IMR-90 (cell line): ENCODE measurements at regions not wholly inside any gene's neighbourhood (a gene's known extent, or its start where the extent isn't known, plus 50 kb on each side); places are given as distances from the start of the nearest gene placed in this dataset.

ENCODE experiments used
- ATAC-seq: fragments of 200-7000 bp; cut with Tn5 transposase; 2 replicates; pipeline ENCODE4 v1.9.1; 2020; ENCODE audit warnings: low read depth, mild to moderate bottlenecking, moderate library complexity
- BruUV-seq: library from RNA; stranded (reverse); fragments of 400-500 nt; replicated peaks from 2 replicates; lab custom pipeline; 2021; lab: Mats Ljungman, UMichigan
- CTCF ChIA-PET: fragments of 300-600 bp; formaldehyde crosslinking; extraction: SDS; loops from one replicate; lab custom pipeline; 2021; ENCODE audit warnings: antibody characterized with exemption; lab: Yijun Ruan, JAX
- POLR2A ChIA-PET: fragments of 300-600 bp; sonication (Branson Sonifier 250); formaldehyde crosslinking; loops from one replicate; lab custom pipeline; 2022; ENCODE audit warnings: antibody characterized with exemption; ENCODE audit not compliant: unreplicated experiment; lab: Charles Lee
- DNase-seq: peaks from one replicate; pipeline ENCODE4 v3.0.0; 2013
- H2AFZ ChIP-seq: replicated peaks from 2 replicates; pipeline ENCODE3; 2013; ENCODE audit warnings: low read length, mild to moderate bottlenecking; ENCODE audit not compliant: poor library complexity
- H2AK5ac ChIP-seq: 2 replicates; pipeline ENCODE4 v1.6.1; 2013; ENCODE audit warnings: low read depth, low read length, inconsistent platforms
- H2AK9ac ChIP-seq: replicated peaks from 2 replicates; pipeline ENCODE3; 2013; ENCODE audit warnings: mild to moderate bottlenecking, low read depth, low read length, moderate library complexity; ENCODE audit not compliant: poor library complexity
- H2BK120ac ChIP-seq: 2 replicates; pipeline ENCODE4 v1.6.1; 2013; ENCODE audit warnings: low read depth, low read length, inconsistent platforms
- H2BK15ac ChIP-seq: 3 replicates; pipeline ENCODE4 v1.6.1; 2013; ENCODE audit warnings: low read depth, low read length, inconsistent platforms
- H2BK20ac ChIP-seq: 2 replicates; pipeline ENCODE4 v1.6.1; 2013; ENCODE audit warnings: low read depth, mild to moderate bottlenecking, inconsistent platforms, low read length, moderate library complexity
- H2BK5ac ChIP-seq: 2 replicates; pipeline ENCODE4 v1.6.1; 2013; ENCODE audit warnings: mild to moderate bottlenecking, low read depth, low read length, inconsistent platforms; ENCODE audit not compliant: poor library complexity, severe bottlenecking
- H3K14ac ChIP-seq: replicated peaks from 2 replicates; pipeline ENCODE4 v1.6.1; 2013; ENCODE audit warnings: low read depth, low read length, inconsistent platforms
- H3K18ac ChIP-seq: 2 replicates; pipeline ENCODE4 v1.6.1; 2013; ENCODE audit warnings: low read depth, low read length, control low read depth
- H3K23ac ChIP-seq: 2 replicates; pipeline ENCODE4 v1.6.1; 2013; ENCODE audit warnings: low read depth, low read length, inconsistent platforms
- H3K27ac ChIP-seq: 2 replicates; pipeline ENCODE4 v1.5.1; 2013; ENCODE audit warnings: mild to moderate bottlenecking, control low read depth, low read length; ENCODE audit not compliant: insufficient read depth
- H3K27me3 ChIP-seq: 2 replicates; pipeline ENCODE4 v1.6.1; 2013; ENCODE audit warnings: low read length; ENCODE audit not compliant: control insufficient read depth, insufficient read depth
- H3K36me3 ChIP-seq: 2 replicates; pipeline ENCODE4 v1.6.1; 2013; ENCODE audit warnings: low read length, mixed read lengths; ENCODE audit not compliant: control insufficient read depth, insufficient read depth
- H3K4ac ChIP-seq: 2 replicates; pipeline ENCODE4 v1.6.1; 2013; ENCODE audit warnings: low read depth, low read length, inconsistent platforms
- H3K4me1 ChIP-seq: 2 replicates; pipeline ENCODE4 v1.6.1; 2013; ENCODE audit warnings: low read length, mixed read lengths; ENCODE audit not compliant: control insufficient read depth, insufficient read depth
- H3K4me2 ChIP-seq: 2 replicates; pipeline ENCODE4 v1.6.1; 2013; ENCODE audit warnings: low read depth, mild to moderate bottlenecking, control low read depth, low read length, moderate library complexity
- H3K4me3 ChIP-seq: 2 replicates; pipeline ENCODE4 v1.5.1; 2013; ENCODE audit warnings: low read depth, mild to moderate bottlenecking, control low read depth, low read length, moderate library complexity; ENCODE audit not compliant: insufficient read depth
- H3K56ac ChIP-seq: 2 replicates; pipeline ENCODE4 v1.6.1; 2013; ENCODE audit warnings: low read length, inconsistent platforms; ENCODE audit not compliant: insufficient read depth; ENCODE audit errors: extremely low read depth
- H3K79me1 ChIP-seq, 2 experiments: 2 replicates each; pipeline ENCODE4 v1.6.1; 2013; ENCODE audit warnings: low read length in 2 of 2, inconsistent platforms in 1 of 2, low read depth in 1 of 2
- H3K9ac ChIP-seq: 2 replicates; pipeline ENCODE4 v1.6.1; 2013; ENCODE audit warnings: low read depth, low read length, control low read depth
- H3K9me1 ChIP-seq: 2 replicates; pipeline ENCODE4 v1.6.1; 2013; ENCODE audit warnings: low read length, inconsistent platforms; ENCODE audit not compliant: insufficient read depth
- H3K9me3 ChIP-seq: 2 replicates; pipeline ENCODE4 v1.6.1; 2013; ENCODE audit warnings: low read length; ENCODE audit not compliant: control insufficient read depth, insufficient read depth
- H4K20me1 ChIP-seq: 2 replicates; pipeline ENCODE4 v1.6.1; 2013; ENCODE audit warnings: low read length, inconsistent platforms; ENCODE audit not compliant: insufficient read depth
- H4K5ac ChIP-seq: 2 replicates; pipeline ENCODE4 v1.6.1; 2013; ENCODE audit warnings: mild to moderate bottlenecking, low read depth, low read length, control low read depth
- H4K8ac ChIP-seq, 2 experiments: 2 replicates each; pipeline ENCODE4 v1.6.1; 2013; ENCODE audit warnings: low read depth in 2 of 2, low read length in 2 of 2, control low read depth in 1 of 2, inconsistent platforms in 1 of 2
- H4K91ac ChIP-seq: 2 replicates; pipeline ENCODE4 v1.6.1; 2013; ENCODE audit warnings: low read depth, low read length, inconsistent platforms; ENCODE audit not compliant: insufficient read depth
- CTCF ChIP-seq: conservative IDR thresholded peaks from 2 replicates; pipeline ENCODE4 v1.5.1; 2012; ENCODE audit warnings: mild to moderate bottlenecking, low read depth, low read length, improper control_type of control experiment
- MXI1 ChIP-seq: IDR thresholded peaks from 2 replicates; pipeline ENCODE4 v1.6.1; 2012; ENCODE audit warnings: low read depth, mild to moderate bottlenecking, low read length, moderate library complexity, borderline replicate concordance
- WGBS, 2 experiments: methylation state at CpG; one replicate each; pipeline versions ENCODE4 v1.1.5 to v1.1.7; 2013; ENCODE audit warnings: missing lambda C conversion rate in 2 of 2; ENCODE audit not compliant: insufficient read length in 1 of 2; ENCODE audit errors: extremely low coverage in 2 of 2; 5-methylcytosine and 5-hydroxymethylcytosine counted together
- dilution Hi-C: fragments of 300-500 bp; cut with HindIII; formaldehyde crosslinking; loops from one replicate; pipeline ENCODE4 v1.14.3; 2018; ENCODE audit warnings: low sequenced_read_pairs; ENCODE audit not compliant: unreplicated experiment
- in situ Hi-C: fragments of 300-500 bp; cut with MboI; formaldehyde crosslinking; loops from 3 replicates; pipeline ENCODE4 v1.14.3; 2019; ENCODE audit warnings: low sequenced_read_pairs, inconsistent platforms, mixed read lengths
- intact Hi-C: fragments of 100-400 bp; cut with micrococcal nuclease; formaldehyde crosslinking; loops from 2 replicates; pipeline ENCODE4 v1.10.0; 2022

- Histone ChIP-seq H3K9me3 (no peaks in the 10 kb centered on the region), H3K18ac (no peak overlapping the region), H4K20me1 (no peaks in the 10 kb centered on the region), H3K4me3 (no peak overlapping the region), H4K91ac (no peak overlapping the region), H2BK15ac (no peak overlapping the region), H3K4me2 (no peak overlapping the region), H3K27ac (no peak overlapping the region), H3K9ac (no peak overlapping the region), H2BK20ac (no peak overlapping the region), H4K5ac (no peak overlapping the region), H4K8ac (no peak overlapping the region), H2BK120ac (no peak overlapping the region), H3K4me1 (no peaks in the 10 kb centered on the region), H3K56ac (no peak overlapping the region), H3K9me1 (no peaks in the 10 kb centered on the region), H2AK5ac (no peak overlapping the region), H2AFZ (no peak overlapping the region), H2AK9ac (no peak overlapping the region), H3K14ac (no peak overlapping the region), H3K36me3 (no peaks in the 10 kb centered on the region), H3K23ac (no peak overlapping the region), H2BK5ac (no peak overlapping the region), H3K79me1 (no peaks in the 10 kb centered on the region), H3K4ac (no peak overlapping the region), H3K27me3 (no peaks in the 10 kb centered on the region)
- POLR2A ChIA-PET, result no interaction called here
- no TSS peak for BruUV-seq
- in situ Hi-C loops (no loop called here), intact Hi-C loops (no loop called here), dilution Hi-C loops (no loop called here)
- WGBS, 2 experiments, result no CpG with 5 or more reads among the region's 1 CpG
- TF ChIP-seq MXI1, result no peak
- TF ChIP-seq CTCF, result no peak
- DNase-seq (no peak), ATAC-seq (no peak)
- CTCF ChIA-PET, result interaction anchor here (0.6 kb wide), 1 partner anchor 838 kb away, joined by 3 read pairs; no protein-coding TSS in a partner anchor
These were observed 821.8 kb downstream of the TBL1XR1 start for GRCh38 chr3:176375519-176375918.
